ENCODE measurements at regions not wholly inside any gene's neighbourhood (a gene's known extent, or its start where the extent isn't known, plus 50 kb on each side); places are given as distances from the start of the nearest gene placed in this dataset.
"Not testable (repeated sequence)": the region's sequence is repeated elsewhere in the genome, so short reads cannot be mapped to it uniquely, and the experiment has no call there.

DNA sequence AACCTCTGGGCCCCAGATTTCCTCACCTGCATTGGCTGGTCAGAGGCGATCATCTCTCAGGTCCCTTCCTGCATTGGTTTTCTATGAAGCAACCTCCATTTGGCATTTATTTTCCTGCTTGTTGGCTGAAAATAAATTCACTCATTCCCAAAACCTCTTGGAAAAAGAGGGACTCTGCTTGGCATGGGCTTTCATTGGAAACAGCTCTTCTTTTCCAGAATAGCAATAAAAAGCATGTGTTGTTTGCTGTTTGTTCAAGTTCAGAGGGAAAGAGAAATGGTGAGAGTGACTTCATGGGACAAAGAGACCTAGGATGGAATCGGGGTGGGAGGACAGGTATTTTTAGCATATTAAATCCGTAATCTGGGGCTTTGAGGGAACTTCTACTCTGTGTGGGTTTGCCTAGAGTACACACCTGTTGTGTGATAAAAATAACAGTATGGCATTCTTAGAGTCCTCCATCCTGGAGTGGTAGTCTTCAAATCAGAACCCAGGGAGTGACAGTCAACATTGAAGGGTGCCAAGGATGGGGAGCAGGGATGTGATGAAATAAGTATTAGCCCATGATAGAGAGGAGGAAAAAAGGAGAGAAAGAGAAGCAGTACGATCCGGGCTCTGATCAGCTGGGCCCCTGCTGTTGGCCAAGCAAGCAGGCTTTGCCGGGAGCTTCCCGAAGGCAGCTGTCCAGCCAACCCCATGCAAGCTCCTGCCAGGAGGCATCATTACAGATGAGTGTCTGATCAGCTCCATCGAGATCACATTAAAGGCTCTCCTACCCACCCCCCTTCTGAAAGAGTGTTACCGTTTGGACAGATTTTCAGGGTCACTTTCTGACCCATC, 131.9 kb upstream of the NFIA start:
- no peak for DNase-seq (ENCODE audit: low read depth in 3 of 3)

GRCh38 chr1:60949826-60950197, 132.5 kb upstream of the NFIA start:
- DNase-seq (ENCODE audit: low read depth in 3 of 3): no peak

- no peak for DNase-seq (ENCODE audit: low read depth in 3 of 3)
Observed at GRCh38 chr1:60949154-60949825, 133.1 kb upstream of the NFIA start.

DNA sequence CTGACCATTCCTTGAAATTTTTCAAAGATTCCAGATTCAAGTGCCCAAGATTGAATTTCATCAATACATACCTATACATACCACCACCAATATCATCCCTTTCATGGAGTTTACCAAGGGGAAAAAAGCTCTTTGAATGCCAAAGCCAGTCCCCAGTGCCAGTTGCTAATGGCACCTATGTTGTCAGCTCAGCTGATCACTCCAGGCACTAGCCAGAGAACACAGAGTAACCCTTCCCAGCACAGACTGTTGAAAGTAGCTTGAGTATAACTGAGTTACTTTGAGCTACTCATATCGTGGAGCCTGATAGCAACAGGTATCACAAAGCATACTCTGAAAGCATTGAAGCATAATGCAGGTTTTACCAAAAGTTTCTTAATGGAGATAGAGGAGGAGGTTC, 133.9 kb upstream of the NFIA start:
- no peak for DNase-seq (ENCODE audit: low read depth in 3 of 3)

DNA sequence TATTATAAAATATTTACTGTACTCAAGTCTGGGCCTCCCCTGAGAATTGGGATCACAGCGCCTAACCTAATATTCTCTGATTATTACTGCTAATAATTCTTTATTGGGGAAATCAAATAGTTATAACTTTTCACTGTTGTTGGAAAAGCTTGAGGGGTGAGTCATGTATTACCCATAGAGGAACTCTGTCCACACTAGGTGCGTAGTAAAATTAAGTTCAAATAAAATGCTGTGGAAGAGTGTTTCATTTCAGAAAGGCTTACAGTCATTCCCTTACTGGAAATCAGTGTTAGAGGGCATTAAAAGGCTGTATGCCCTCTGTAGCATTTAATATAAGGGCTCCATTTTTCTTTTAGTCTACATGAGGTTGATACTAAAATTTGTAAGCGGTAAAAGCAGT, 135.0 kb upstream of the NFIA start:
- DNase-seq (ENCODE audit: low read depth in 3 of 3): no peak

DNA sequence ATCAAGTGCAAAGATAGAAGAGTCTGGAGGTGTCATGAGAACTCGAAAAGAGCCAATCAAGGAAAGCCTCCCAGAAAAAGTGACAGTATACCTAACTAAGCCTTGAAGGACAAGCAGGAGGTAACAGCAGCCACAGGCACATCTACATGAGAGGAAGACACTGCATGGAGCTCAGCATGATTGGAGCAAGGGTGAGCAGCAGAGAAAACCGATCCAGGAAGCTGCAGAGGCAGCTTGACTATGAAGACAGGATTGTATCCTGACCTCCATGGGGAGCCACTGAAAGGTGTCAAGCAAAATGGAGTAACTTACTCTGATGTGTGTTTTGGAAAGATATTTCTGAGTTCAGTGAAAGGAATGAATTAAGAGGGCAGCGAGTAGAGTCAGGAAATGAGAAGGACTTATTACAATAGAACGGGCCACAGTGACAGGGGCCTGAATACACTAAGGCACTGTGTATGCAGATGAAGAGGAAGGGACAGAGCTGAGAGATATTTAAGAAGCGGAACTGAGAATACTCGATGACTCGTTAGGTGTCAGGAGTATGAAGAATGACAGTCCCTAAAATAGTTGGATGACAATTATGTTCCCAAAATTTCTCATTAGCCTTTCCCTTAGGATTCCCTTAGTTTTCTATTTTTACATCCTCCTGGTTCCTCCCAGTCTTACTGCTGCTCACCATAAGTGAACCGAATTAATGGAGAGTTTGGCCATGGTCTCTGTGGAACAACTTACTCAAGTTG, 139.3 kb upstream of the NFIA start:
- DNase-seq (ENCODE audit: low read depth in 3 of 3): no peak

DNA sequence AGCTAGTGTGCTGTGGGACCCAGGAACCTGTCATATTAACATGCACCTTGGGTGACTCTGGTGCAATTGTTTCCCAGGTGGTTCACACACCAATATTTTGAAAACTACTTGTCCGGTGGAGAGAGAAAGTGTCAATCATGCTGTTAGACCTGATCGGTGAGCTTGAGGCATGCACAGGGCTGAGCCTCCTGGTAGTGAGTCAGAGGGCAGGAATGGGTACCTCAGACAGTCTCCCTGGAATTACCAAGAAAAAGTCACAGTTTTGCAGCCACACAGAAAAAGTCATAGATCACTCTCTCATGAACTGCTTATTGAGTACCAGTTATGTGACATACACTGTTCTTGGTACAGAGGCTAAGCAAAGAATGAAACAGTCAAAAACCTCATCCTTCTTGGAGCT, 140.1 kb upstream of the NFIA start:
- DNase-seq (ENCODE audit: low read depth in 3 of 3): no peak

DNA sequence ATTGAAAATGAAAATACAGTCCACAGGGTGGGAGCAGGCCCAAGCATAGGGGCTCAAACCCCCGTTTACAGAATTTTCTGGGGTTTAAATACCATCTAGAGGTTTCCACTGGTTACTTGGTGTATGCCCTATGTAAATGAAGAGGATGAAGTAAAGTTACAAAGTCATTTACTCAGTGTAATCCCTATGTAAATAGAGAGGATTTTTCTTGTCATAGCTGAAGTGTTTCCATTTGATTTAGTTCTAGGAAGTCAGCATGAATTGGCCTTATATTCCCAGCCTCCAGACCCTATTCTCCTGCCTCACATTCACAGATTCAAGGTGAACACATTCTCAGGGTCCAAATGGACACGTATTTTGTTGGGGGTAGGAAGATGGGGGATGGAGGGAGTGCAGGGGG, 141.7 kb upstream of the NFIA start:
- DNase-seq (ENCODE audit: low read depth in 3 of 3): not testable (repeated sequence)

DNA sequence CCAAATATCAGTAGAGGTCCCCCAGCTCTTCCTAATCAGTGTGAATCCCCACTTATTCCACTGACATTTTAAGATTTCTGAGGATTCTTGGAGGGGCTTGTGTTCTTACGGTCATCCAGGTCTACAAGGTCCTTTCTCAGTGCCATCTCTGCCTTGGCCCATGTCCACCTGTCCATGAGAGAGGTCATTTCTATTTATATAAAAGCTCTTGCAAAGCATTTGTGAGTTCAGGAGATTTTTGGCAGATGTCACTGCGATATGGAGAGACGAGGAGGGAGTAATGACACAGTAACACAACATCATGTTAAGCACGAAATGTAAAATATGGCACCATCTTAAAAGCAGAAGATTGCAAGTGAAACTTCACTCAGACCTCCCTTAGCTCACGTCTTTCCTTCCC, 144.6 kb upstream of the NFIA start:
- DNase-seq (ENCODE audit: low read depth in 3 of 3): no peak

- DNase-seq (ENCODE audit: low read depth in 3 of 3): no peak
Observed at GRCh38 chr1:60936591-60937342, 145.6 kb upstream of the NFIA start.

- no peak for DNase-seq (ENCODE audit: low read depth in 3 of 3)
Observed at GRCh38 chr1:60936163-60936562, 146.2 kb upstream of the NFIA start.

DNA sequence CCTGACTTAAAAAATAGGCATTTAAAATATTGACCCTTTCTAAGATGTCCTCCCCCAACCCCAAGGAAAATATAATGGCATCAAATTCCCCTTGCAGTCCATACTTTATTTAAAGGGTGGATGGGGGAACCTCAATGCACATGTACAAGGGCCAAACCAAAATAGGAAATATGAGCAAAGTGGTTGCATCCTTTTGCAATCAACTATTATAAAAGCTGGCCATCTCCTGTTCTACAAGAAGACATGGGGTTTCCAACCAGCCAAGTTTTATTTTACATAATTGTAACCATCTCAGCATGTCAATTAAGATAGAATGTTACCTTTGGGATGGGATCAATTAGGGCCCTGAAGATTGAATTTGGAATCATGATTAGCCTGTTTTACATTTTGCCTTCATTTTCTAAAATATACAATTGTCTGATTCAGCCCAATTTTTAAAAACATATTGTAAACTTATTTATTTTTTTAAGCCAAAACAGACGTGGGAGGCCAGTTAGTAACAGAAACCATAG, 146.7 kb upstream of the NFIA start:
- DNase-seq (ENCODE audit: low read depth in 3 of 3): no peak

- no peak for DNase-seq (ENCODE audit: low read depth in 3 of 3)
Observed at GRCh38 chr1:60930130-60930529, 152.2 kb upstream of the NFIA start.

DNA sequence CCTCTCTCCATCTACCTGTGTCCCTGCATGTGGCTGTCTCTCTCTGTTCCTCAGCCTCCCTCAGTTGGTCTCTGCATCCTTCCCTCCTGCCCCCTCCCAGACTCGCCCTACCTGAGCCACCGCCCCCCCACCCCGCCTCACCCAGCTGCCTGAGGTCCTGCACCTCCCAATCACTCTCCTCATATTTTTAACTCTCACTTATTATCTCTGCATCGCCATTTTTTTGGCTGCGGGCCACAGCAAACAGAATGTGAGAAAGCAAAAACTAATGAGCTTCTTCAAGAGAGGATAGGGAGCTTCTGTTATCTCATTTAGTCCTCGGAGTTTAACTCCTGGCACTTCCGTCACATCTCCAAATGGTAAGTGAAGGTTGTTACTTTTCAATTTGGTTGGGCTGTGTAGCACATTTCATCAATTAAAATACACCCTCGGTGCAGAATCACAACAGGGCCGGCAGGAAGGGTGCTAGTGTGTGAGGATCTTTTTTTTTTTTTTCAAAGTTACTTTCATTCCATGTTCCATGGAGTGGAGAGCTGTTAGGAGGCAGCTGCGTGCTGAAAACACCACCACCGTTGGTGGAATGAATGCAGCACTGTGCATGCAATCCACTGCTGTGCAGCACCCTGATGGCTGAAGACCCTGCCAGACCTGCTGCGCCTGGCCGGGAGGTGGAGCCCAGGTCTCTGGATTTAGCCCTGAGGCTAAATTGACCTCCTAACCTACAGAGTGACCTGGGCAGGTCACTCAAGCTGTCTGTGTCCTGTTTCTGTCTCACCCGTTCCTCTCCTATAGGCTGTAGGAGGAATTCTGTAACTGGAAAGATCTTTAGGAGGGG, 157.2 kb upstream of the NFIA start:
- DNase-seq (ENCODE audit: low read depth in 3 of 3): no peak

- DNase-seq (ENCODE audit: low read depth in 3 of 3): no peak
Observed at GRCh38 chr1:60924165-60924564, 158.2 kb upstream of the NFIA start.

GRCh38 chr1:60923389-60924087, 158.8 kb upstream of the NFIA start:
- DNase-seq (ENCODE audit: low read depth in 3 of 3): no peak

GRCh38 chr1:60922304-60922703, 160.1 kb upstream of the NFIA start:
- DNase-seq (ENCODE audit: low read depth in 3 of 3): no peak

DNA sequence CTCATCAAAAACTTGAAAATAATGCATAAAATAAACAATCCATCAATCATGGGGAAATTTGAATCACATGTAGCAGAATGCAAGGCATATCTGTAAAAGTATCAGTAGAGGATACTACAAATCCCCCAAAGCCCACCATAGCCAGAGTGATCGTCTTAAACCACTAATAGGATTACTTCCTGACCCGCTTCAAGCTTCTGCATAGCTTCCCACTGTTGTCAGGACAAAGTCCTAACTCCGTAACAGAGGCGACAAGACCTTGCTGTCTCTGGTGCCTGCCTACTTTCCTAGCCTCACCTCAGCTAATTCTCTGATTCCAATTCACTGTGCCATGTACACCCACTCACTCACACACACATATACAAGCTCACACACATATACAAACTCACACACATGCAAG, 161.2 kb upstream of the NFIA start:
- no peak for DNase-seq (ENCODE audit: low read depth in 3 of 3)

GRCh38 chr1:60920561-60920960, 161.8 kb upstream of the NFIA start:
- DNase-seq (ENCODE audit: low read depth in 3 of 3): no peak

DNA sequence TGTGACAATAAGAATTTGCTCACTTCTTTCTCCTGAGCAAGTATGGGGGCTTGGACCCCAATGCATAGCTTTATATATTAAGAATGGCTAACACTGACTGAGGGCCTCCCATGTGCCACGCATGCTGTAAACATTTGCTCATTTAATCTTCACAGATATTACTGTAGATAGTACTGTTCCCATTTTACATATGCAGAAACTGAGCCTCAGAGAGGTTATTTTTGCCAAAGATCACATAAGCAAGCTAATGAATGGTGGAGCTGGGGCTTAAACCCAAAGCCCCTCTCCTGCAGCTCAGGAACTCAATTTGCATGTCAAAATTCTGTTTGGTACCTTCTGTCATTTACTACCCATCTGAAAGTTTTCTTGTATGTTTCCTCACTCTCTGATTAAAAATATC, 163.5 kb upstream of the NFIA start:
- no peak for DNase-seq (ENCODE audit: low read depth in 3 of 3)

All from stimulated activated CD4-positive, alpha-beta T cell treated with anti-CD3 and anti-CD28 coated beads, TNF-alpha, amount 100 ng/mL, for 4 hours (primary cell).